ENCODE measurements at regions not wholly inside any gene's neighbourhood (a gene's known extent, or its start where the extent isn't known, plus 50 kb on each side); places are given as distances from the start of the nearest gene placed in this dataset. TPM values are rescaled to one million over a fixed set of nuclear protein-coding genes. Genes with fewer than 3 reads are reported as not detected.

DNA sequence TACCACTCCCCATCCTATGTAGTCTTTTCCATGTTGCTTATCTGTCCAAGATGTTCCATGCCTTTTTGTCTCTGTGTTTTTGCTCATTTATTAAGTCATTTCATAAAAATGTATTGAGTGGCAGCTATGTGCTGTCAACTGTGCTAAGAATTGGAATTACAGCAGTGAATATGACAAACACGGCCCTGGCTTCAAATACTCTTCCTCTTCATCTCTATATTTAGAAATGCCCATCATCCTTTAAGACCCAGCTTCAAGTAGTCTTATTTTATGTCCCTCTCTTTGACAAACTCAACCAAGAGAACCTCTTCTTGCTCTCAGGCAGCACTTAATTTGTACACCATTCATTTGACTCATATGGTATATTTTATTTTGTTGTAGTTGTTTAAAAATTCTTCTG is 55.4 kb upstream of the AMOT start:
- POLR2A ChIA-PET, result interaction anchor here (0.6 kb wide), 1 partner anchor 945 kb away, joined by 3 read pairs; no protein-coding TSS in a partner anchor
- CTCF ChIA-PET (ENCODE audit: unreplicated experiment), result no interaction called here
- H4K20me1 ChIP-seq (ENCODE audit: insufficient read depth, low read length), result no peaks in the 10 kb centered on the region
- H3K4me3 ChIP-seq (ENCODE audit: low read depth, low read length, poor library complexity, severe bottlenecking), result no peak overlapping the region
- no peak for DNase-seq (ENCODE audit: low spot score)
- H3K9me3 ChIP-seq (ENCODE audit: low read length), result no peaks in the 10 kb centered on the region
- H3K27ac ChIP-seq (ENCODE audit: low read depth, low read length, poor library complexity, severe bottlenecking), result no peak overlapping the region
- no peaks in the 10 kb centered on the region for H3K79me2 ChIP-seq (ENCODE audit: insufficient read depth, low read depth, low read length)
- no TSS peak for BruUV-seq (replicated peaks)
- no peak overlapping the region for H3K4me2 ChIP-seq (ENCODE audit: low read length)
- intact Hi-C loops (cut with micrococcal nuclease; ENCODE audit: unreplicated experiment), result no loop called here
- no peaks in the 10 kb centered on the region for H3K4me1 ChIP-seq (ENCODE audit: insufficient read depth, low read length, poor library complexity, severe bottlenecking)
- H2AFZ ChIP-seq (ENCODE audit: low read length), result no peak overlapping the region
- no peaks in the 10 kb centered on the region for H3K9me2 ChIP-seq (ENCODE audit: insufficient read depth, low read length)
- no peaks in the 10 kb centered on the region for H3K36me3 ChIP-seq (ENCODE audit: insufficient read depth, low read length)
- TF ChIP-seq EZH2phosphoT487 (IDR thresholded peaks at IDR 0.05; ENCODE audit: borderline replicate concordance, low read depth, low read length), result no peak
- TF ChIP-seq, protein P1, sequence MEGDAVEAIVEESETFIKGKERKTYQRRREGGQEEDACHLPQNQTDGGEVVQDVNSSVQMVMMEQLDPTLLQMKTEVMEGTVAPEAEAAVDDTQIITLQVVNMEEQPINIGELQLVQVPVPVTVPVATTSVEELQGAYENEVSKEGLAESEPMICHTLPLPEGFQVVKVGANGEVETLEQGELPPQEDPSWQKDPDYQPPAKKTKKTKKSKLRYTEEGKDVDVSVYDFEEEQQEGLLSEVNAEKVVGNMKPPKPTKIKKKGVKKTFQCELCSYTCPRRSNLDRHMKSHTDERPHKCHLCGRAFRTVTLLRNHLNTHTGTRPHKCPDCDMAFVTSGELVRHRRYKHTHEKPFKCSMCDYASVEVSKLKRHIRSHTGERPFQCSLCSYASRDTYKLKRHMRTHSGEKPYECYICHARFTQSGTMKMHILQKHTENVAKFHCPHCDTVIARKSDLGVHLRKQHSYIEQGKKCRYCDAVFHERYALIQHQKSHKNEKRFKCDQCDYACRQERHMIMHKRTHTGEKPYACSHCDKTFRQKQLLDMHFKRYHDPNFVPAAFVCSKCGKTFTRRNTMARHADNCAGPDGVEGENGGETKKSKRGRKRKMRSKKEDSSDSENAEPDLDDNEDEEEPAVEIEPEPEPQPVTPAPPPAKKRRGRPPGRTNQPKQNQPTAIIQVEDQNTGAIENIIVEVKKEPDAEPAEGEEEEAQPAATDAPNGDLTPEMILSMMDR (conservative IDR thresholded peaks at IDR 0.05; ENCODE audit: low read length), result no peak

Small RNA genes in the stretch of these regions (small RNA-seq; reads per million reads assigned to genes)
- gene AL031183.1 (not detected), gene RF00012 (not detected), gene RF00088 (not detected), gene RN7SL93P (not detected), gene RNU1-57P (not detected), gene RNU6-1015P (not detected)

All from OCI-LY7 (cell line).